ENCODE measurements at regions not wholly inside any gene's neighbourhood (a gene's known extent, or its start where the extent isn't known, plus 50 kb on each side); places are given as distances from the start of the nearest gene placed in this dataset.

- TF ChIP-seq ZNF462 (CRISPR knock-in tag; IDR thresholded peaks at IDR 0.05) (no peak), NANOG (IDR thresholded peaks at IDR 0.05; ENCODE audit: borderline replicate concordance) (no peak), JUNB (IDR thresholded peaks at IDR 0.05; ENCODE audit: unreplicated experiment) (no peak)
Measured at GRCh38 chr15:94739639-94740038, 508.3 kb downstream of the MCTP2 start (continued).

GRCh38 chr15:94740469-94740868 lies 509.1 kb downstream of the MCTP2 start:
- Histone ChIP-seq H3K4me3 (no peak overlapping the region), H3K79me2 (replicated peaks; ENCODE audit: insufficient read depth) (no peaks in the 10 kb centered on the region), H3F3A (replicated peaks; ENCODE audit: low read depth) (no peaks in the 10 kb centered on the region), H4K20me1 (replicated peaks; ENCODE audit: insufficient read depth) (no peaks in the 10 kb centered on the region), H3K27ac (ENCODE audit: low read depth) (no peak overlapping the region), H3K9me2 (ENCODE audit: insufficient read depth) (peaks cover 5% of the 10 kb centered on the region; the same call in 1 of the 2 replicates), H3K36me3 (ENCODE audit: insufficient read depth) (no peaks in the 10 kb centered on the region), H3K4me2 (no peak overlapping the region), H3K4me1 (ENCODE audit: insufficient read depth) (peaks cover 4% of the 10 kb centered on the region), H3K27me3 (ENCODE audit: insufficient read depth) (no peaks in the 10 kb centered on the region), H2AFZ (no peak overlapping the region)
- H3K27ac Mint-ChIP-seq: no peak overlapping the region
- H3K4me3 Mint-ChIP-seq: no peak overlapping the region
- DNase-seq (ENCODE audit: low spot score): no peak
- H3K27me3 Mint-ChIP-seq (ENCODE audit: insufficient read depth, low read depth, poor library complexity): peaks cover 3% of the 10 kb centered on the region
- H3K36me3 Mint-ChIP-seq (ENCODE audit: low read depth): no peaks in the 10 kb centered on the region
- peaks cover 18% of the 10 kb centered on the region for H3K4me1 Mint-ChIP-seq
- ATAC-seq: no peak
- H3K9me3 Mint-ChIP-seq: no peaks in the 10 kb centered on the region
- TF ChIP-seq EZH2phosphoT487 (IDR thresholded peaks at IDR 0.05; ENCODE audit: unreplicated experiment): no peak
- TF ChIP-seq STAT1 (IDR thresholded peaks at IDR 0.05; ENCODE audit: unreplicated experiment): no peak
- TF ChIP-seq EZH2 (IDR thresholded peaks at IDR 0.05; ENCODE audit: low read depth, unreplicated experiment): no peak
- TF ChIP-seq ETS1 (IDR thresholded peaks at IDR 0.05): no peak
- TF ChIP-seq JUNB (IDR thresholded peaks at IDR 0.05; ENCODE audit: unreplicated experiment): no peak
- no peak for TF ChIP-seq ZNF331 (CRISPR knock-in tag; IDR thresholded peaks at IDR 0.05; ENCODE audit: low read depth)
- TF ChIP-seq NANOG (IDR thresholded peaks at IDR 0.05; ENCODE audit: borderline replicate concordance): no peak
- TF ChIP-seq POLR2AphosphoS5 (IDR thresholded peaks at IDR 0.05; ENCODE audit: low read depth): no peak
- TF ChIP-seq ZNF462 (CRISPR knock-in tag; IDR thresholded peaks at IDR 0.05): no peak
- no peak for TF ChIP-seq ZNF114 (CRISPR knock-in tag; IDR thresholded peaks at IDR 0.05)
